Adrenal gland (tissue), 9 donors: ENCODE measurements at regions not wholly inside any gene's neighbourhood (a gene's known extent, or its start where the extent isn't known, plus 50 kb on each side); places are given as distances from the start of the nearest gene placed in this dataset.

ENCODE experiments used
- DNase-seq, 7 donors: peaks; one replicate each; pipeline ENCODE4 v3.0.0-alpha.2; 2019 to 2020
- H3K27ac ChIP-seq, 5 donors: fragments of 200-600 bp; sonication (generic) in 4 of 5; 1 replicate in 3 of 5; 2 replicates in 2 of 5; pipeline versions ENCODE4 v1.5.1 to v1.8.0; 2016 to 2020; ENCODE audit warnings: mild to moderate bottlenecking in 1 of 5
- H3K27me3 ChIP-seq: fragments of 200-600 bp; 2 replicates; pipeline ENCODE4 v1.8.0; 2021
- H3K36me3 ChIP-seq, 2 donors: fragments of 200-600 bp; replicated peaks in 1 of 2; 1 replicate in 1 of 2; 2 replicates in 1 of 2; pipeline versions ENCODE4 v1.5.1 to v1.8.0; 2018 to 2022
- H3K4me1 ChIP-seq, 2 donors: fragments of 200-600 bp; replicated peaks in 1 of 2; 1 replicate in 1 of 2; 2 replicates in 1 of 2; pipeline versions ENCODE4 v1.5.1 to v1.8.0; 2018 to 2021
- H3K4me3 ChIP-seq, 4 donors: fragments of 200-600 bp; sonication (generic) in 3 of 4; one replicate each; pipeline ENCODE4 v1.5.1; 2016 to 2018
- H3K9me3 ChIP-seq, 3 donors: fragments of 200-600 bp; sonication (generic) in 1 of 3; replicated peaks in 1 of 3; 1 replicate in 2 of 3; 2 replicates in 1 of 3; pipeline versions ENCODE4 v1.5.1 to v1.8.0; 2016 to 2021
- CTCF ChIP-seq, 6 experiments: fragments of 450-650 bp in 4 of 6; fragments of 200-600 bp in 2 of 6; sonication (generic) in 1 of 6; IDR thresholded peaks; 1 replicate in 5 of 6; 2 replicates in 1 of 6; pipeline versions ENCODE4 v1.5.1 to v1.8.0; 2016 to 2021; ENCODE audit warnings: antibody characterized with exemption in 6 of 6, mild to moderate bottlenecking in 2 of 6, moderate library complexity in 1 of 6
- POLR2A ChIP-seq, 2 donors: fragments of 450-650 bp; IDR thresholded peaks; one replicate each; pipeline ENCODE4 v1.6.1; 2017; ENCODE audit warnings: antibody characterized with exemption in 2 of 2, mild to moderate bottlenecking in 2 of 2, moderate library complexity in 1 of 2
- WGBS, 4 donors: extraction: QIAGEN DNeasy Blood & Tissue Kit in 2 of 4; methylation state at CpG; one replicate each; pipeline versions ENCODE4 v1.1.5 to v1.1.7; 2013 to 2017; 5-methylcytosine and 5-hydroxymethylcytosine counted together
- intact Hi-C, 2 donors: fragments of 100-400 bp; cut with DNase I; formaldehyde crosslinking; loops; one replicate each; pipeline versions ENCODE4 v1.14.1 to v1.15.0; 2022 to 2023
- donor health status: healthy with polysubstance abuse.
- donor health status: Bipolar disorder and iron deficiency.
- donor health status: DM: yes; HTN: yes; CAD: no.
- donor health status: DM: no; HTN: no; CAD: no.
- donor health status: DM: no; HTN: no; CAD: no.

- H3K27ac ChIP-seq: no peak overlapping the region
- no peak for TF ChIP-seq CTCF (IDR thresholded peaks at IDR 0.05)
- no peak for TF ChIP-seq POLR2A (IDR thresholded peaks at IDR 0.05)
- no peaks in the 10 kb centered on the region for H3K36me3 ChIP-seq
- no peaks in the 10 kb centered on the region for H3K4me1 ChIP-seq
- intact Hi-C loops: no loop called here
- H3K9me3 ChIP-seq: no peaks in the 10 kb centered on the region
- H3K27me3 ChIP-seq: no peaks in the 10 kb centered on the region
- DNase-seq: peak in 1 of 7 donors; percentile 15
- H3K4me3 ChIP-seq: no peak overlapping the region
- WGBS, 4 donors: 60 to 70% (median 62%) methylated on average over 3 to 4 of the region's 4 CpGs
Observed at GRCh38 chr5:56649569-56649968, 165.8 kb upstream of the MAP3K1 start.

GRCh38 chr5:56648460-56649034, 166.8 kb upstream of the MAP3K1 start:
- no peak for DNase-seq
- no peak for TF ChIP-seq CTCF (IDR thresholded peaks at IDR 0.05)
- TF ChIP-seq POLR2A (IDR thresholded peaks at IDR 0.05): no peak
- H3K9me3 ChIP-seq: no peaks in the 10 kb centered on the region
- H3K36me3 ChIP-seq: no peaks in the 10 kb centered on the region
- 92 to 96% (median 93%) methylated on average over 2 of the region's 2 CpGs for WGBS, 4 donors
- no peaks in the 10 kb centered on the region for H3K27me3 ChIP-seq
- H3K27ac ChIP-seq: no peak overlapping the region
- no peak overlapping the region for H3K4me3 ChIP-seq
- H3K4me1 ChIP-seq: no peaks in the 10 kb centered on the region
- intact Hi-C loops: no loop called here

GRCh38 chr5:56647099-56647850, 168.1 kb upstream of the MAP3K1 start:
- Histone ChIP-seq H3K27ac (no peak overlapping the region), H3K4me1 (no peaks in the 10 kb centered on the region), H3K4me3 (no peak overlapping the region), H3K36me3 (no peaks in the 10 kb centered on the region), H3K27me3 (no peaks in the 10 kb centered on the region), H3K9me3 (no peaks in the 10 kb centered on the region)
- intact Hi-C loops: no loop called here
- WGBS, 4 donors: 72 to 98% (median 92%) methylated on average over 3 to 4 of the region's 4 CpGs
- no peak for DNase-seq
- TF ChIP-seq CTCF (IDR thresholded peaks at IDR 0.05) (no peak), POLR2A (IDR thresholded peaks at IDR 0.05) (no peak)

GRCh38 chr5:56641635-56642260, 173.6 kb upstream of the MAP3K1 start:
- TF ChIP-seq POLR2A (IDR thresholded peaks at IDR 0.05) (no peak), CTCF (IDR thresholded peaks at IDR 0.05) (no peak)
- intact Hi-C loops: no loop called here
- Histone ChIP-seq H3K9me3 (no peaks in the 10 kb centered on the region), H3K27ac (no peak overlapping the region), H3K4me3 (no peak overlapping the region), H3K36me3 (no peaks in the 10 kb centered on the region), H3K4me1 (no peaks in the 10 kb centered on the region), H3K27me3 (no peaks in the 10 kb centered on the region)
- WGBS, 4 donors: 66 to 69% (median 67%) methylated on average over 8 of the region's 8 CpGs
- no peak for DNase-seq
